NT2/D1 (cell line): ENCODE measurements at regions not wholly inside any gene's neighbourhood (a gene's known extent, or its start where the extent isn't known, plus 50 kb on each side); places are given as distances from the start of the nearest gene placed in this dataset.

ENCODE experiments used
- DNase-seq: peaks from one replicate; pipeline ENCODE4 v3.0.0-alpha.2; 2011; ENCODE audit warnings: low read depth, low spot score
- H3K27me3 ChIP-seq: 2 replicates; pipeline ENCODE4 v1.6.0; 2011; ENCODE audit warnings: mild to moderate bottlenecking; ENCODE audit not compliant: insufficient read length, insufficient read depth
- H3K36me3 ChIP-seq: 2 replicates; pipeline ENCODE4 v1.6.1; 2011; ENCODE audit warnings: mild to moderate bottlenecking, low read length, mixed read lengths; ENCODE audit not compliant: insufficient read depth, insufficient read length
- H3K4me1 ChIP-seq: 2 replicates; pipeline ENCODE4 v1.5.1; 2011; ENCODE audit not compliant: insufficient read depth, insufficient read length
- H3K4me3 ChIP-seq: 2 replicates; pipeline ENCODE4 v1.5.1; 2011; ENCODE audit warnings: low read depth; ENCODE audit not compliant: insufficient read length
- H3K9ac ChIP-seq: 2 replicates; pipeline ENCODE4 v1.6.0; 2011; ENCODE audit warnings: low read depth; ENCODE audit not compliant: insufficient read length
- H3K9me3 ChIP-seq: 2 replicates; pipeline ENCODE4 v1.5.1; 2011; ENCODE audit warnings: mild to moderate bottlenecking, low read length; ENCODE audit not compliant: insufficient read depth
- SUZ12 ChIP-seq: IDR thresholded peaks from 2 replicates; pipeline ENCODE4 v1.6.1; 2011; ENCODE audit not compliant: insufficient read length, insufficient read depth; ENCODE audit errors: extremely low read depth
- YY1 ChIP-seq: IDR thresholded peaks from 2 replicates; pipeline ENCODE4 v1.6.1; 2011; ENCODE audit not compliant: insufficient read length, insufficient read depth
- ZNF274 ChIP-seq: IDR thresholded peaks from 2 replicates; pipeline ENCODE4 v1.6.1; 2011; ENCODE audit warnings: mild to moderate bottlenecking, low read depth, low read length

DNA sequence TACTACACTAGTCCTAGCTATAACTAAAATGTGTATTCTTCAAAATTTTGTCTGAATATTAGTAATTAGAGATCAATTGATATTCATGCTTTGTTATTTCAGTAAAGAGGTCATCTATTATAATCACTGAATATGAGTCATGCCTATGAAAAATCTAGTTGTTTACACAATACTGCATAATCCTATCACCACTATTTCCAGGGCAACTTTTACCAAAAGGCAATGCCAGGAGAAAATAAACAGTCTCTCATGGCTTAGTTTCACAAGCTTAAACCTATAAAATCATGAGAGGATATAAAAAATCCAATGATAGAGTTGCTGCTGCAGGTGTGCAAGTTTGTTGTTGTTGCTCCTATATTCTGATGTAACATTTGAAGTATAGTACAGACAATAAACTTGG is 149.9 kb upstream of the COL1A2 start:
- no peaks in the 10 kb centered on the region for H3K27me3 ChIP-seq
- H3K4me1 ChIP-seq: no peaks in the 10 kb centered on the region
- DNase-seq: no peak
- H3K9ac ChIP-seq: no peak overlapping the region
- no peaks in the 10 kb centered on the region for H3K36me3 ChIP-seq
- H3K4me3 ChIP-seq: no peak overlapping the region
- no peak for TF ChIP-seq SUZ12
- no peak for TF ChIP-seq ZNF274
- no peak for TF ChIP-seq YY1
- no peaks in the 10 kb centered on the region for H3K9me3 ChIP-seq

DNA sequence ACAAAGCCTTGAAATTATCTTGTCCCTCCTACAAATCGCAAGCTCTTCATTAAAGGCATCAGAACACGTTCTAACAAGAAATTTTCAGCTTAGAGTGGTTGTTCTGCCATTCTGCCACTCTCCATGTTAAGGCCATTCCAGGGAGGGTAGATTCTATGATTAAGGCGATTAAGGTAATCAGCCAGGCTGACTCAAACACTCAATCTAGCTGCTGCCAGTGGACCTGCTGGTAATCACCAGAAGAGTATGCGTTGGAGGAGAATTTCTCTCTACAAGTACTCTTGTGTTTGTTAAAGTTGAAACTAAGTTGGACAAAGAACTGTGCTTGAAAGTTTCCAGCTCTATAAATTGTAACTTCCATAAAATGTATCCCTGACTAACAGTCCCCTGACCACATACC is 149.2 kb upstream of the COL1A2 start:
- Histone ChIP-seq H3K27me3 (no peaks in the 10 kb centered on the region), H3K9me3 (no peaks in the 10 kb centered on the region), H3K4me3 (no peak overlapping the region), H3K36me3 (no peaks in the 10 kb centered on the region), H3K4me1 (no peaks in the 10 kb centered on the region), H3K9ac (no peak overlapping the region)
- TF ChIP-seq ZNF274 (no peak), YY1 (no peak), SUZ12 (no peak)
- no peak for DNase-seq

DNA sequence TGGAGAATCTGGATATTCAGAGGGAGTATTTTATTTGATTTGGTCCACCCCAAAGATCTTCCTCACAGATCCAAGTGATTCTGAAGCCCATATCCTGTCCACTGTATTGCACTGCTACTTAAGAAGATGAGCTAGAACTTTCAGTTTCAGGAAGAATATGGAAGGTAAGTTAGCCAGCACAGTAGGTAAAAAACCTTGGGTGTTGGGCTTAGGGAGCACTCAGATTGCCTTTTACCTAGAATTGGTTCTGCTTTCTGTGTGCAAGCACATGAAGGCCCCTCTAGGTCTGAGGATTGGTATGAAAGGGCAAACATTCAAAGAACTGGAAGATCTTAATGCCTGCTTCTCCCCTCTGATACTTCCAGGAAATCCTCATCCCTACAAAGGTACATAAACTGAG is 146.7 kb upstream of the COL1A2 start:
- TF ChIP-seq YY1: no peak
- TF ChIP-seq SUZ12: no peak
- TF ChIP-seq ZNF274: no peak
- no peak for DNase-seq
- no peaks in the 10 kb centered on the region for H3K36me3 ChIP-seq
- no peaks in the 10 kb centered on the region for H3K9me3 ChIP-seq
- no peaks in the 10 kb centered on the region for H3K27me3 ChIP-seq
- no peak overlapping the region for H3K9ac ChIP-seq
- H3K4me3 ChIP-seq: no peak overlapping the region
- no peaks in the 10 kb centered on the region for H3K4me1 ChIP-seq

DNA sequence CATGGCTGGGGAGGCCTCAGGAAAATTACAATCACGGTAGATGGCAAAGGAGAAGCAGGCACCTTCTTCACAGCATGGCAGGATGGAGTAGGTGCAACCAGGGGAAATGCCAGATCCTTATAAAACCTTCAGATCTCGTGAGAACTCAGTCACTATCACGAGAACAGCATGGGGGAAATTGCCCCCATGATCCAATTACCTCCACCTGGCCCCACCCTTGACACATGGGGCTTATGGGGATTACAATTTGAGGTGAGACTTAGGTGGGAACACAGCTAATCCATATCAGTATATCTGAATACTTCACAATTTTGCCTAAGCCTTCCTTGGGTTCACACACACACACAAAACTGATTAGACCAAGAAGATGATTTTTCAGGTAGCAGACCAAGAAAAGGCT is 145.1 kb upstream of the COL1A2 start:
- no peak for TF ChIP-seq SUZ12
- no peak for TF ChIP-seq YY1
- no peak for TF ChIP-seq ZNF274
- Histone ChIP-seq H3K36me3 (no peaks in the 10 kb centered on the region), H3K9ac (no peak overlapping the region), H3K27me3 (no peaks in the 10 kb centered on the region), H3K4me3 (no peak overlapping the region), H3K4me1 (no peaks in the 10 kb centered on the region), H3K9me3 (no peaks in the 10 kb centered on the region)
- DNase-seq: no peak

DNA sequence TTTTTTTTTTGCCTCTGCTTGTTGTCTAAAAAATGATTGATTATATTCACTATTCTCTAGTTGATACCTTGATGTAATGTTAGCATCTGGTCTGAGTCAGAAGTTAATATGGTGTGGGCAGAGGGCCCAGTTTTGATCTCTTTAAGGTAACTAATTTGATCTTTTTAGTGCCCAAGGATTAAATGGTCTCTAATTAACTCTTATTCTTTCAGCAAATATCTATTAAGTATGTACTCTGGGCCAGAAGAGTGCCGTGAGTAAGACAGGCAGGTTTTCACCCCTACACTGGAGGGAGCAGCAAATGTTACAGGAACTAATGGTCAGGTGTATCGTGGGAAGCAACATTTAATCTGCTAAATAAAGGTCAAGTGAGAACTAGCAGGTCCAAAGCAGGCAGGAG is 144.6 kb upstream of the COL1A2 start:
- Histone ChIP-seq H3K4me3 (no peak overlapping the region), H3K27me3 (no peaks in the 10 kb centered on the region), H3K9me3 (no peaks in the 10 kb centered on the region), H3K36me3 (no peaks in the 10 kb centered on the region), H3K4me1 (no peaks in the 10 kb centered on the region), H3K9ac (no peak overlapping the region)
- no peak for TF ChIP-seq YY1
- TF ChIP-seq ZNF274: no peak
- no peak for TF ChIP-seq SUZ12
- DNase-seq: no peak

DNA sequence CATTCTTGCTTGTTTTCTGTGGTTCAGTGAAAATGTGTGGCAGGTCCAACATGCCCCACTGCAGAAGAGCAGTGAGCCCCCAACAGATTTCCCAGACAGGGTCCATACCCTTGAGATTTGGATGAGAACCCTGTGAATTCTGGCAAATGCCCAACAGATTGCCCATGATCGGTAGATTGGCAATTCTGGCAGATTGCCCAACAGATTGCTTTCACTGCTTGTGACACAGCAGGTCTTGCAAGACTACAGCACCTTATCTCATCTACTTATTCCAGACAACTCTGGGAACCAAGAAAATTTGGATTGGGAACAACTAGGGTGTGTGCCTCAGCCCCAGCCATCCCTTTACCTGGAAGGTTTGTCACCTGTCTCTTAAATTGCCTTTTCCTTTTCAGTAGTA is 143.7 kb upstream of the COL1A2 start:
- Histone ChIP-seq H3K27me3 (no peaks in the 10 kb centered on the region), H3K4me3 (no peak overlapping the region), H3K9me3 (no peaks in the 10 kb centered on the region), H3K4me1 (no peaks in the 10 kb centered on the region), H3K36me3 (no peaks in the 10 kb centered on the region), H3K9ac (no peak overlapping the region)
- no peak for TF ChIP-seq ZNF274
- TF ChIP-seq SUZ12: no peak
- TF ChIP-seq YY1: no peak
- no peak for DNase-seq

DNA sequence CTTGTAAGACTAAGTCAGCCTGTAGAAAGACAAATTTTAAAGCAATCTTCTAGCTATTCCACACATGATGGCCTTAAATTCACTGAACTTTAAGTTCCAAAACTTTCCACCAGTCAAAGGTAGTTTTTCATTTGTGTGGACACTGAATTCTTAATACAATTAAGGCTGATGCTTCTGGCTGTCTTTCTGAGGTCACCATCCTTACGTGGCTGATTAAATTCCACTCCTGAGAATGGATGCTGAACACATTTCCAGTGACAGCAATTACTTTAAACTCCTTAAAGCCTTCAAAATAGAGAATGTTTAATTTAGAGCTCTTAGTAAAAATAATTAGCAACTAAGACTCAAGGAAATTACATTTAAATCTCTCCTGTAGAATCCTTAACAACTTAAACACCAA is 142.6 kb upstream of the COL1A2 start:
- TF ChIP-seq YY1 (no peak), SUZ12 (no peak), ZNF274 (no peak)

DNA sequence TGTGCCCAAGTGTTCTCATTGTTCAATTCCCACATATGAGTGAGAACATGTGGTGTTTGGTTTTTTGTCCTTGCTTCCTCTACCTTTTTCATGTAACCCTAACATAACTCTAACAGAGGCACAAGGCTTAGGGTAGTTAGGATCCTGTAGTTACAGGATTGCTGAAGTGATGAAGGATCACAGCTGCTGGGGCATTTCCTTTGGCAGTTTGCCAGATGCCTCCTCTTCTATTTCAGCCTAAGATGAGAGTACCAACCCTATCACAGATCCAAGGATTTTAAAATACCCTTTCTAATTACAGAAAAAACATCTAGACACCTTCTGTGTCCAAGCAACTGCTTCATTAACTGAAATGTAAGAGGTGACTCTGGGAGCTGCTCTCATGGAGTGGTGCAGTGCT is 141.7 kb upstream of the COL1A2 start:
- Histone ChIP-seq H3K9ac (no peak overlapping the region), H3K27me3 (no peaks in the 10 kb centered on the region), H3K4me1 (no peaks in the 10 kb centered on the region), H3K36me3 (no peaks in the 10 kb centered on the region), H3K9me3 (no peaks in the 10 kb centered on the region), H3K4me3 (no peak overlapping the region)
- TF ChIP-seq YY1 (no peak), ZNF274 (no peak), SUZ12 (no peak)
- no peak for DNase-seq

More for the DNA sequence above, 142.6 kb upstream of the COL1A2 start:
- no peak for DNase-seq
- H3K4me3 ChIP-seq: no peak overlapping the region
- H3K9me3 ChIP-seq: no peaks in the 10 kb centered on the region
- H3K4me1 ChIP-seq: no peaks in the 10 kb centered on the region
- no peaks in the 10 kb centered on the region for H3K36me3 ChIP-seq
- H3K27me3 ChIP-seq: no peaks in the 10 kb centered on the region
- H3K9ac ChIP-seq: no peak overlapping the region
